Suppressor macrophage (primary cell): ENCODE measurements at regions not wholly inside any gene's neighbourhood (a gene's known extent, or its start where the extent isn't known, plus 50 kb on each side); places are given as distances from the start of the nearest gene placed in this dataset.

Experiments
- DNase-seq, 4 experiments: peaks; one replicate each; pipeline ENCODE4 v3.0.0-alpha.2; 2020 to 2022

GRCh38 chr15:60057554-60057953, 53.4 kb downstream of the FOXB1 start:
- no peak for DNase-seq

GRCh38 chr15:60059186-60059585, 55.1 kb downstream of the FOXB1 start:
- no peak for DNase-seq

GRCh38 chr15:60061758-60062157, 57.6 kb downstream of the FOXB1 start:
- DNase-seq = no peak

GRCh38 chr15:60062826-60063225, 58.7 kb downstream of the FOXB1 start:
- no peak for DNase-seq

GRCh38 chr15:60065951-60066350, 61.8 kb downstream of the FOXB1 start:
- no peak for DNase-seq

- no peak for DNase-seq
These were observed 66.9 kb downstream of the FOXB1 start for GRCh38 chr15:60070838-60071493.

GRCh38 chr15:60072826-60073465, 68.8 kb downstream of the FOXB1 start:
- no peak for DNase-seq

GRCh38 chr15:60073466-60073840, 69.3 kb downstream of the FOXB1 start:
- no peak for DNase-seq

GRCh38 chr15:60074181-60074885, 70.2 kb downstream of the FOXB1 start:
- no peak for DNase-seq

GRCh38 chr15:60076045-60076444, 71.9 kb downstream of the FOXB1 start:
- no peak for DNase-seq

- no peak for DNase-seq
These were observed 72.6 kb downstream of the FOXB1 start for GRCh38 chr15:60076582-60077276.

GRCh38 chr15:60077581-60078359, 73.7 kb downstream of the FOXB1 start:
- DNase-seq = no peak

- peak in 1 of 4 experiments; percentile 2 for DNase-seq
These were observed 75.1 kb downstream of the FOXB1 start for GRCh38 chr15:60079210-60079609.

GRCh38 chr15:60081976-60082375, 77.9 kb downstream of the FOXB1 start:
- DNase-seq = no peak

- DNase-seq = no peak
These were observed 79.2 kb downstream of the FOXB1 start for GRCh38 chr15:60083318-60083717.

- DNase-seq = no peak
These were observed 82.7 kb downstream of the FOXB1 start for GRCh38 chr15:60086681-60087429.

GRCh38 chr15:60087561-60087960, 83.5 kb downstream of the FOXB1 start:
- DNase-seq = peak in 1 of 4 experiments; percentile 1

- no peak for DNase-seq
These were observed 86.6 kb downstream of the FOXB1 start for GRCh38 chr15:60090747-60091146.

GRCh38 chr15:60091157-60091556, 87.0 kb downstream of the FOXB1 start:
- DNase-seq = no peak

- no peak for DNase-seq
These were observed 87.8 kb downstream of the FOXB1 start for GRCh38 chr15:60091911-60092310.

GRCh38 chr15:60093273-60094067, 89.4 kb downstream of the FOXB1 start:
- no peak for DNase-seq
